K562 (cell line): ENCODE measurements at regions not wholly inside any gene's neighbourhood (a gene's known extent, or its start where the extent isn't known, plus 50 kb on each side); places are given as distances from the start of the nearest gene placed in this dataset.
A peak's percentile ranks its signal among the peaks of the same experiment; 100 is the strongest.

ENCODE experiments used
- ATAC-seq: fragments of 200-7000 bp; cut with Tn5 transposase; 3 replicates; pipeline ENCODE4 v1.9.1; 2020; ENCODE audit warnings: moderate library complexity
- BruUV-seq: library from RNA; stranded (reverse); fragments of 400-500 nt; replicated peaks from 2 replicates; lab custom pipeline; 2021; lab: Mats Ljungman, UMichigan
- CTCF ChIA-PET: fragments of 300-600 bp; formaldehyde crosslinking; extraction: SDS; loops from one replicate; lab custom pipeline; 2021; ENCODE audit warnings: low intra/inter-chr PET ratio; lab: Yijun Ruan, JAX
- POLR2A ChIA-PET: fragments of 300-600, 350-650 bp; sonication (Branson Sonifier 250); formaldehyde crosslinking; extraction: SDS; loops from one replicate; lab custom pipeline; 2021; ENCODE audit warnings: antibody characterized with exemption, inconsistent platforms; lab: Yijun Ruan, JAX
- DNase-seq, 4 experiments: peaks; one replicate each; pipeline versions ENCODE4 v3.0.0 to v3.0.0-alpha.2; 2011 to 2018; ENCODE audit warnings: low spot score in 3 of 4, mixed read lengths in 3 of 4; ENCODE audit errors: extremely low read depth in 1 of 4
- FAIRE-seq: peaks from 2 replicates; lab custom pipeline; 2011; peaks lifted over from hg19 to GRCh38; lab: Jason Lieb, UNC
- H2AFZ ChIP-seq: 2 replicates; pipeline ENCODE4 v1.6.0; 2011; ENCODE audit warnings: low read depth, low read length, control low read depth, inconsistent platforms
- H3K27ac ChIP-seq: fragments of 200-600 bp; 3 replicates; pipeline ENCODE4 v1.8.0; 2011; ENCODE audit warnings: low read depth, mild to moderate bottlenecking, control low read depth, inconsistent platforms, low read length, moderate library complexity, mixed read lengths; ENCODE audit errors: extremely low read depth
- H3K27me3 ChIP-seq, 2 experiments: fragments of 300-600 bp in 1 of 2; 2 replicates in 1 of 2; 3 replicates in 1 of 2; pipeline versions ENCODE4 v1.6.0 to v1.8.0; 2011; ENCODE audit warnings: inconsistent platforms in 2 of 2, low read length in 2 of 2, mild to moderate bottlenecking in 1 of 2, mixed read lengths in 1 of 2, moderate library complexity in 1 of 2; ENCODE audit not compliant: control insufficient read depth in 2 of 2, insufficient read depth in 2 of 2
- H3K36me3 ChIP-seq: fragments of 300-600 bp; 3 replicates; pipeline ENCODE4 v1.8.0; 2011; ENCODE audit warnings: mild to moderate bottlenecking, low read length, inconsistent platforms; ENCODE audit not compliant: control insufficient read depth, insufficient read depth
- H3K4me1 ChIP-seq, 2 experiments: fragments of 200-600 bp in 1 of 2; replicated peaks in 1 of 2; 2 replicates in 1 of 2; 3 replicates in 1 of 2; pipeline versions ENCODE4 v1.5.1 to v1.8.0; 2011; ENCODE audit warnings: inconsistent platforms in 2 of 2, low read length in 2 of 2, mild to moderate bottlenecking in 1 of 2, mixed read lengths in 1 of 2, moderate library complexity in 1 of 2; ENCODE audit not compliant: control insufficient read depth in 2 of 2, insufficient read depth in 2 of 2
- H3K4me2 ChIP-seq: 2 replicates; pipeline ENCODE4 v1.6.1; 2011; ENCODE audit warnings: low read length, control low read depth, inconsistent platforms, mixed read lengths; ENCODE audit not compliant: insufficient read depth
- H3K4me3 ChIP-seq: fragments of 200-600 bp; sonication (generic), shearing (Covaris generic); 2 replicates; pipeline ENCODE4 v1.5.1; 2016; ENCODE audit warnings: control low read depth, inconsistent platforms
- H3K79me2 ChIP-seq: fragments of 200-600 bp; 3 replicates; pipeline ENCODE4 v1.8.0; 2011; ENCODE audit warnings: low read length, inconsistent platforms; ENCODE audit not compliant: control insufficient read depth, insufficient read depth
- H3K9ac ChIP-seq, 2 experiments: 2 replicates each; pipeline versions ENCODE4 v1.6.0 to v1.6.1; 2011; ENCODE audit warnings: low read depth in 2 of 2, low read length in 2 of 2, control low read depth in 1 of 2, inconsistent platforms in 1 of 2, mild to moderate bottlenecking in 1 of 2, mixed read lengths in 1 of 2; ENCODE audit not compliant: insufficient read depth in 1 of 2
- H3K9me1 ChIP-seq: one replicate; pipeline ENCODE4 v1.6.0; 2011; ENCODE audit warnings: inconsistent platforms, mild to moderate bottlenecking, low read length, moderate library complexity; ENCODE audit not compliant: control insufficient read depth, insufficient read depth
- H3K9me3 ChIP-seq: replicated peaks from 2 replicates; pipeline ENCODE4 v1.5.1; 2011; ENCODE audit warnings: low read depth, low read length, inconsistent platforms; ENCODE audit not compliant: control insufficient read depth, insufficient read depth
- H4K20me1 ChIP-seq: replicated peaks from 2 replicates; pipeline ENCODE4 v1.6.1; 2011; ENCODE audit warnings: low read length, inconsistent platforms, mixed read lengths; ENCODE audit not compliant: control insufficient read depth, insufficient read depth
- CBFA2T3 ChIP-seq: fragments of 450-650 bp; IDR thresholded peaks from 2 replicates; pipeline ENCODE4 v1.6.1; 2017
- CTBP1 ChIP-seq: fragments of 450-650 bp; IDR thresholded peaks from 2 replicates; pipeline ENCODE4 v1.6.1; 2016; ENCODE audit warnings: borderline replicate concordance
- FOXP1 ChIP-seq: sonication (generic); formaldehyde crosslinking; IDR thresholded peaks from 2 replicates; pipeline ENCODE4 v1.8.0; 2022; ENCODE audit warnings: mild to moderate bottlenecking, missing genetic modification reagents
- PRDM10 ChIP-seq: fragments of 450-650 bp; IDR thresholded peaks from 2 replicates; pipeline ENCODE4 v1.6.1; 2018; ENCODE audit not compliant: partially characterized antibody
- RERE ChIP-seq: sonication (generic); formaldehyde crosslinking; IDR thresholded peaks from 2 replicates; pipeline ENCODE4 v1.8.0; 2023; ENCODE audit warnings: missing genetic modification reagents, mild to moderate bottlenecking, borderline replicate concordance
- SRSF9 ChIP-seq: fragments of 200-400 bp; formaldehyde crosslinking; IDR thresholded peaks from 2 replicates; pipeline ENCODE4 v1.6.1; 2017; ENCODE audit warnings: low read depth, low read length, borderline replicate concordance
- USF1 ChIP-seq: sonication (generic); formaldehyde crosslinking; IDR thresholded peaks from 2 replicates; pipeline ENCODE4 v1.9.0; 2022; ENCODE audit warnings: mild to moderate bottlenecking, missing genetic modification reagents
- ZNF23 ChIP-seq: fragments of 250-450 bp; sonication (Bioruptor Pico); IDR thresholded peaks from 2 replicates; pipeline ENCODE4 v1.4.0; 2020; ENCODE audit warnings: mild to moderate bottlenecking
- ZNF449 ChIP-seq: fragments of 250-450 bp; sonication (Bioruptor Pico); IDR thresholded peaks from 2 replicates; pipeline ENCODE4 v1.8.0; 2022; ENCODE audit warnings: moderate library complexity, mild to moderate bottlenecking, inconsistent platforms
- ZNF561 ChIP-seq: fragments of 450-650 bp; formaldehyde crosslinking; conservative IDR thresholded peaks from 2 replicates; pipeline ENCODE4 v1.4.0; 2020; ENCODE audit warnings: mild to moderate bottlenecking, moderate library complexity
- WGBS: fragments of 100-300 bp; shearing (Covaris generic); methylation state at CpG from one replicate; pipeline ENCODE4 v1.1.6; 2016; ENCODE audit warnings: low coverage, mixed read lengths; ENCODE audit not compliant: insufficient coverage; ENCODE audit errors: missing lambda C conversion rate; 5-methylcytosine and 5-hydroxymethylcytosine counted together
- in situ Hi-C: fragments of 300-500 bp; cut with MboI; formaldehyde crosslinking; loops from 4 replicates; pipeline ENCODE4 v1.15.0; 2018; ENCODE audit warnings: inconsistent platforms, mixed read lengths
- intact Hi-C: fragments of 100-400 bp; cut with micrococcal nuclease; formaldehyde crosslinking; loops from 2 replicates; pipeline ENCODE4 v1.14.2; 2022

- BruUV-seq, result no TSS peak
- H3K4me1 ChIP-seq, result peaks cover 36 to 44% of the 10 kb centered on the region in 2 experiments
- POLR2A ChIA-PET, result interaction anchor here (0.6 to 1.0 kb wide), 4 partner anchors 16 to 228 kb away, joined by 3 to 6 read pairs (median 4); no protein-coding TSS in a partner anchor
- no peak for TF ChIP-seq USF1 (CRISPR knock-in tag)
- TF ChIP-seq FOXP1 (CRISPR knock-in tag), result no peak
- peak; percentile 14 for TF ChIP-seq PRDM10
- TF ChIP-seq RERE (CRISPR knock-in tag), result no peak
- TF ChIP-seq SRSF9, result no peak
- TF ChIP-seq ZNF561, result no peak
- TF ChIP-seq ZNF449, result no peak
- peak; percentile 55 for TF ChIP-seq CBFA2T3
- TF ChIP-seq CTBP1, result peak; percentile 69; the same call in 1 of the 2 replicates
- TF ChIP-seq ZNF23, result no peak
Measured at GRCh38 chr5:135249658-135250057, 149.4 kb downstream of the MACROH2A1 start.

More at GRCh38 chr5:135249658-135250057, 149.4 kb downstream of the MACROH2A1 start:
- Histone ChIP-seq H3K9ac (peak overlapping the region in 1 of 2 experiments; percentile 68; a peak in 1 of 4 replicates), H3K4me3 (no peak overlapping the region), H4K20me1 (peaks cover 19% of the 10 kb centered on the region), H3K79me2 (no peaks in the 10 kb centered on the region), H3K36me3 (no peaks in the 10 kb centered on the region), H3K27ac (no peak overlapping the region; the same call in 2 of the 3 replicates), H3K9me3 (peaks cover 2% of the 10 kb centered on the region; the same call in 1 of the 2 replicates), H3K27me3 (no peaks in the 10 kb centered on the region), H3K4me2 (peak overlapping the region; percentile 43; the same call in 1 of the 2 replicates), H3K9me1 (no peaks in the 10 kb centered on the region), H2AFZ (0 out of 2 replicates have a peak overlapping the region, but pooled peaks have one; percentile 21)
- FAIRE-seq (peak; percentile 87), ATAC-seq (peak; percentile 77), DNase-seq (peak; percentile 46 to 83 (median 63))
- WGBS, result 9% methylated on average over 5 of the region's 5 CpGs
- intact Hi-C loops (no loop called here), in situ Hi-C loops (no loop called here)
- CTCF ChIA-PET, result no interaction called here
